Osteocyte (in vitro differentiated cells): ENCODE measurements at regions not wholly inside any gene's neighbourhood (a gene's known extent, or its start where the extent isn't known, plus 50 kb on each side); places are given as distances from the start of the nearest gene placed in this dataset.

Source experiments
- DNase-seq: peaks from one replicate; pipeline ENCODE4 v3.0.0; 2021; ENCODE audit warnings: mixed read lengths; ENCODE audit not compliant: unreplicated experiment; ENCODE audit errors: extremely low spot score
- H3K27ac Mint-ChIP-seq: one replicate; pipeline ENCODE4 v1.8.0; 2021; ENCODE audit warnings: mild to moderate bottlenecking, mixed read lengths; ENCODE audit not compliant: unreplicated experiment
- H3K27me3 Mint-ChIP-seq: one replicate; pipeline ENCODE4 v1.8.0; 2021; ENCODE audit warnings: mixed read lengths; ENCODE audit not compliant: unreplicated experiment
- H3K36me3 Mint-ChIP-seq: one replicate; pipeline ENCODE4 v1.8.0; 2021; ENCODE audit warnings: mixed read lengths; ENCODE audit not compliant: unreplicated experiment
- H3K4me1 Mint-ChIP-seq: one replicate; pipeline ENCODE4 v1.8.0; 2021; ENCODE audit warnings: mixed read lengths; ENCODE audit not compliant: unreplicated experiment
- H3K4me3 Mint-ChIP-seq: one replicate; pipeline ENCODE4 v1.8.0; 2021; ENCODE audit warnings: mild to moderate bottlenecking, moderate library complexity, mixed read lengths; ENCODE audit not compliant: unreplicated experiment
- H3K9me3 Mint-ChIP-seq: one replicate; pipeline ENCODE4 v1.8.0; 2021; ENCODE audit warnings: mixed read lengths; ENCODE audit not compliant: unreplicated experiment
- TF ChIP-seq, protein P1 (sequence below): fragments of 200-600 bp; sonication (generic); IDR thresholded peaks from 2 replicates; pipeline ENCODE4 v1.5.0; 2021; ENCODE audit warnings: antibody characterized with exemption, mild to moderate bottlenecking, moderate library complexity

DNA sequence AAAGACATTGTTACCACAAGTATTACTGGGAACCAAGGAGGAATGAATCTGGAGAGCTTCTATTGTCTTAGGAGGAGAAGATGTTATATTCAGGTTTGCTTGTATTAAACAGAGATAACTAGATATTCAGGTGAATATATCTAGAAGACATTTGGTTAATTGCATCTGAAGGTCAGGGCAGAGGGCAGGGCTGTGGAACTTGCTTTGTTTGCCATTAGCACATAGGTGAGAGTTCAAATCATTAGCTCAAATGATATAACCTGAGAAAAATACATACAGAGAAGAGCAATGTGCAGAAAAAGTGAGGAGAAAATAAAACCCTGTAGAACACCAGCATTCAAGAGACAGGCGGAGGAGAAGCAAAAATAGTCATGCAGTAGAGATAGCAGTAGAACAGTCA, 116.8 kb downstream of the DNAJB9 start:
- DNase-seq: no peak
- Mint-ChIP-seq H3K9me3 (peaks cover 10% of the 10 kb centered on the region), H3K27me3 (peaks cover 7% of the 10 kb centered on the region), H3K4me3 (no peak overlapping the region), H3K36me3 (no peaks in the 10 kb centered on the region), H3K4me1 (no peaks in the 10 kb centered on the region), H3K27ac (no peak overlapping the region)
- TF ChIP-seq, protein P1, sequence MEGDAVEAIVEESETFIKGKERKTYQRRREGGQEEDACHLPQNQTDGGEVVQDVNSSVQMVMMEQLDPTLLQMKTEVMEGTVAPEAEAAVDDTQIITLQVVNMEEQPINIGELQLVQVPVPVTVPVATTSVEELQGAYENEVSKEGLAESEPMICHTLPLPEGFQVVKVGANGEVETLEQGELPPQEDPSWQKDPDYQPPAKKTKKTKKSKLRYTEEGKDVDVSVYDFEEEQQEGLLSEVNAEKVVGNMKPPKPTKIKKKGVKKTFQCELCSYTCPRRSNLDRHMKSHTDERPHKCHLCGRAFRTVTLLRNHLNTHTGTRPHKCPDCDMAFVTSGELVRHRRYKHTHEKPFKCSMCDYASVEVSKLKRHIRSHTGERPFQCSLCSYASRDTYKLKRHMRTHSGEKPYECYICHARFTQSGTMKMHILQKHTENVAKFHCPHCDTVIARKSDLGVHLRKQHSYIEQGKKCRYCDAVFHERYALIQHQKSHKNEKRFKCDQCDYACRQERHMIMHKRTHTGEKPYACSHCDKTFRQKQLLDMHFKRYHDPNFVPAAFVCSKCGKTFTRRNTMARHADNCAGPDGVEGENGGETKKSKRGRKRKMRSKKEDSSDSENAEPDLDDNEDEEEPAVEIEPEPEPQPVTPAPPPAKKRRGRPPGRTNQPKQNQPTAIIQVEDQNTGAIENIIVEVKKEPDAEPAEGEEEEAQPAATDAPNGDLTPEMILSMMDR: no peak

DNA sequence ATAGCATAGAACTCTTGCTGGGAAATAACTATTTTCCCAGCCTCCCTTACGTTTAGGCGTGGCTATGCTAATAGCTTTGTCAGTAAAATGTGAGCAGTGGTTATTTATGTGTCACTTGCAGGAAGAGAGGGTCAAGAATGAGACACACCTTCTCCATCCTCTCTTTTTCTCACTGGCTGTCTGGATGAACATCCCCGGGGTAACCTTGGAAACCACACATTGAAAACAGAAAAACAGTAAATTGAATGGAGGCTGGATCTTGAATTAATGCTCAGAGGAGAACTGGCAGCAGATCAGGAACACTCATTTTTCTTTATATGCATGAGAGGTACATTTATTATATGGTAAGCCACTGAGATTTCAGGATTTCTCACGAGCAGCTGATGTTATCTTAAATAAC, 127.6 kb downstream of the DNAJB9 start:
- H3K36me3 Mint-ChIP-seq: no peaks in the 10 kb centered on the region

DNA sequence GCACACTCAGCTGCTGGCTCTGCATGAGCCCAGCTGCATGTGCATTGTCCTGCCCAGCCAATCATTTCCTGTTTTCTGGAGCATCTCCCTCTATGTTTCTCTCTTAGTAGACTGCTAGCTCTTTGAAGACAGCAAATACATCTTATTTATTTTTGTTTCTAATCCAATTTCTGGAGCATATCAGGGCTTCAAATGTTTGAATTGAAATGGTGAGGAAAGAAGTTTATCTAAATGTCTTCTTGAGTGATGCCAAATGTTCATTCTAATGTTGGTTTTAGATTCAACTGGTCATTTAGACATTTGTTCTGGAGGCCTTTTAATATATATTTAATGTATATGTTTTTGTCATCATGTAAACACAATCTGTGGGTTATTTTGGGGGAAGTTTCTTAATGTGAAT, 141.9 kb downstream of the DNAJB9 start:
- Mint-ChIP-seq H3K4me1 (no peaks in the 10 kb centered on the region), H3K9me3 (no peaks in the 10 kb centered on the region), H3K27ac (no peak overlapping the region), H3K27me3 (peaks cover 7% of the 10 kb centered on the region), H3K36me3 (no peaks in the 10 kb centered on the region), H3K4me3 (no peak overlapping the region)
- no peak for DNase-seq
- TF ChIP-seq, protein P1: no peak

More for the DNA sequence above, 127.6 kb downstream of the DNAJB9 start:
- H3K27me3 Mint-ChIP-seq: peaks cover 3% of the 10 kb centered on the region
- TF ChIP-seq, protein P1: no peak
- H3K9me3 Mint-ChIP-seq: no peaks in the 10 kb centered on the region
- H3K27ac Mint-ChIP-seq: no peak overlapping the region
- H3K4me1 Mint-ChIP-seq: no peaks in the 10 kb centered on the region
- DNase-seq: no peak
- no peak overlapping the region for H3K4me3 Mint-ChIP-seq

DNA sequence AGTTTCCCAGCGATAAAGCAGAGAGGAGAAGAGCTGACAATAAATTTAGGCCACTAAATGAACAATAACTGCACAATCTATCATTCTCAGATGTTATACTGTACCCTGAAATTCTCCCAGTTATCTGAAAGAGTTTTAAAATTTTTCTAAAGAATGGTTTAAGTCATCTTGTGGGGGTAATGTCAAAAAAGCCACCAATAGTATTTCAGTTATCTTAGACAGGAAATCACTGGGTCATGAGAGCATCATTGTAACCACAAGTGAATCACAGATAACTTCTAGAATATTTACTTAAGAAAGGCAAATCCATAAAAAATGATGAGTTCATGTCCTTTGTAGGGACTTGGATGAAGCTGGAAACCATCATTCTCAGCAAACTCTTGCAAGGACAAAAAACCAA, 147.1 kb downstream of the DNAJB9 start:
- no peak for DNase-seq
- H3K4me1 Mint-ChIP-seq: no peaks in the 10 kb centered on the region
- TF ChIP-seq, protein P1: no peak
- H3K27me3 Mint-ChIP-seq: no peaks in the 10 kb centered on the region
- H3K4me3 Mint-ChIP-seq: no peak overlapping the region
- H3K9me3 Mint-ChIP-seq: no peaks in the 10 kb centered on the region
- no peaks in the 10 kb centered on the region for H3K36me3 Mint-ChIP-seq
- H3K27ac Mint-ChIP-seq: no peak overlapping the region

DNA sequence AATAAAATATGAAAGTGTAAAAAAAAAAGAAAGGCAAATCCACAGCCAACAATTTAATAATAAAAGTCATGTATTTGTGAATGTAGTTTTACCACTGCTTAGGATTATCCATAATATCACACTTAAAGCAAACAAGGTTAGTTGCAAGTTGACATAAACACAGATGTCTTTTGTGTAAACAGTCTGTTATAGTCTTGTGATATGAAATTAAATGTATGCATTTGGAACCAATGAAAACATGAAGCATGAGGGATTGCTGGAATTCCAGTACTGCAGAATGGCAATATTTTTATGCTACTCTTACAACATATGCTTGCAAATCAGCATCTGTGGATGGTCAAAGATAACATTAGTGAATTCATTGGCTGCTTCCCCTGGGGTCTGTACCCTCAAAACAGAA, 148.1 kb downstream of the DNAJB9 start:
- H3K27ac Mint-ChIP-seq: no peak overlapping the region
- no peaks in the 10 kb centered on the region for H3K36me3 Mint-ChIP-seq
- DNase-seq: no peak
- no peak overlapping the region for H3K4me3 Mint-ChIP-seq
- H3K4me1 Mint-ChIP-seq: no peaks in the 10 kb centered on the region
- no peaks in the 10 kb centered on the region for H3K27me3 Mint-ChIP-seq
- H3K9me3 Mint-ChIP-seq: no peaks in the 10 kb centered on the region
- TF ChIP-seq, protein P1: no peak
